ENCODE measurements at regions not wholly inside any gene's neighbourhood (a gene's known extent, or its start where the extent isn't known, plus 50 kb on each side); places are given as distances from the start of the nearest gene placed in this dataset.

- no peak for TF ChIP-seq CTCF (IDR thresholded peaks at IDR 0.05)
- TF ChIP-seq POLR2A (IDR thresholded peaks at IDR 0.05), result no peak
Observed at GRCh38 chr6:20274137-20274536, 61.9 kb upstream of the MBOAT1 start.

All from uterus (tissue), 2 donors.